ENCODE measurements at regions not wholly inside any gene's neighbourhood (a gene's known extent, or its start where the extent isn't known, plus 50 kb on each side); places are given as distances from the start of the nearest gene placed in this dataset.

DNA sequence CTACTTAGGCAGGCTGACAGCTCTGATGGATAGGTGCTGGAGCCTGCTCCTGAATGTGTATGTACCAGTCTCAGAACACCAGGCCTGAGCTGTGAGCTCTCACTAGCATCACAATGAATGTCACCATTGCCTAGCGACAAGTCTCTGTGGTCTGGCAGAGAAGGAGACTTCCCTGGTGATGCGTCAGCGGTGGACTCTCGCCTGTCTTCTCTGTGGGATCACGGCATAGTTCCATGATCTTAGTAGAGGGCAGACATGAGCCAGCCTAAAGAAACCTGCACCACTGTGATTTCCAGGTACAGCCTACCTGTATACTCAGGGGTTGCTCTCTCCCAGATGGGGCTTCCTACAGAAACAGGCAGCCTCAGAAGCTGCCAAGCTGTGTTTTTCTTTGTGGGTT, 699.2 kb upstream of the TSPY4 start:
- no peak overlapping the region for H3K27ac ChIP-seq
- H3K36me3 ChIP-seq: no peaks in the 10 kb centered on the region
- TF ChIP-seq, protein P1, sequence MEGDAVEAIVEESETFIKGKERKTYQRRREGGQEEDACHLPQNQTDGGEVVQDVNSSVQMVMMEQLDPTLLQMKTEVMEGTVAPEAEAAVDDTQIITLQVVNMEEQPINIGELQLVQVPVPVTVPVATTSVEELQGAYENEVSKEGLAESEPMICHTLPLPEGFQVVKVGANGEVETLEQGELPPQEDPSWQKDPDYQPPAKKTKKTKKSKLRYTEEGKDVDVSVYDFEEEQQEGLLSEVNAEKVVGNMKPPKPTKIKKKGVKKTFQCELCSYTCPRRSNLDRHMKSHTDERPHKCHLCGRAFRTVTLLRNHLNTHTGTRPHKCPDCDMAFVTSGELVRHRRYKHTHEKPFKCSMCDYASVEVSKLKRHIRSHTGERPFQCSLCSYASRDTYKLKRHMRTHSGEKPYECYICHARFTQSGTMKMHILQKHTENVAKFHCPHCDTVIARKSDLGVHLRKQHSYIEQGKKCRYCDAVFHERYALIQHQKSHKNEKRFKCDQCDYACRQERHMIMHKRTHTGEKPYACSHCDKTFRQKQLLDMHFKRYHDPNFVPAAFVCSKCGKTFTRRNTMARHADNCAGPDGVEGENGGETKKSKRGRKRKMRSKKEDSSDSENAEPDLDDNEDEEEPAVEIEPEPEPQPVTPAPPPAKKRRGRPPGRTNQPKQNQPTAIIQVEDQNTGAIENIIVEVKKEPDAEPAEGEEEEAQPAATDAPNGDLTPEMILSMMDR (IDR thresholded peaks at IDR 0.05): no peak
- no peaks in the 10 kb centered on the region for H3K4me1 ChIP-seq
- H3K27me3 ChIP-seq: no peaks in the 10 kb centered on the region
- DNase-seq (no peak), ATAC-seq (no peak)
- intact Hi-C loops (cut with DNase I): no loop called here
- H3K9me3 ChIP-seq: no peaks in the 10 kb centered on the region
- no peak overlapping the region for H3K4me3 ChIP-seq

DNA sequence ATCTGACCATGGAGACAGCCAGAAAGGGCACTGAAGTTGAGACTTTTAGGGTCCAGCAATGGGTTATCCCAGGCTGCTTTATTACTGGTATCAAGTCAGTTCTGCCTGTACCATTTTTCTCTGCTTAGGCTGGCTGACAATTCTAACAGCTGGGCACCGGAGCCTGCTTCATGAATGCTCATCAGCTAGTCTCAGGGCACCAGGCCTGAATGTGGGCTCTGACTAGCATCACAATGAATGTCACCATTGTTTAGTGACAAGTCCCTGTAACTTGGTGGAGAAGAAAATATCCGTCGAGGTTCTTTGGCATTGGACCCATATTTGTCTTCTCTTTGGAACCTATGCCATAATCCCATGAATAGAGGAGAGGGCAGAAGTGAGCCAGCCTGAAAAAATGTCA, 692.3 kb upstream of the TSPY4 start:
- no peaks in the 10 kb centered on the region for H3K36me3 ChIP-seq
- no peaks in the 10 kb centered on the region for H3K9me3 ChIP-seq
- H3K27ac ChIP-seq: no peak overlapping the region
- H3K27me3 ChIP-seq: no peaks in the 10 kb centered on the region
- DNase-seq (no peak), ATAC-seq (no peak)
- H3K4me3 ChIP-seq: no peak overlapping the region
- intact Hi-C loops (cut with DNase I): no loop called here
- H3K4me1 ChIP-seq: no peaks in the 10 kb centered on the region
- TF ChIP-seq, protein P1 (IDR thresholded peaks at IDR 0.05): no peak

DNA sequence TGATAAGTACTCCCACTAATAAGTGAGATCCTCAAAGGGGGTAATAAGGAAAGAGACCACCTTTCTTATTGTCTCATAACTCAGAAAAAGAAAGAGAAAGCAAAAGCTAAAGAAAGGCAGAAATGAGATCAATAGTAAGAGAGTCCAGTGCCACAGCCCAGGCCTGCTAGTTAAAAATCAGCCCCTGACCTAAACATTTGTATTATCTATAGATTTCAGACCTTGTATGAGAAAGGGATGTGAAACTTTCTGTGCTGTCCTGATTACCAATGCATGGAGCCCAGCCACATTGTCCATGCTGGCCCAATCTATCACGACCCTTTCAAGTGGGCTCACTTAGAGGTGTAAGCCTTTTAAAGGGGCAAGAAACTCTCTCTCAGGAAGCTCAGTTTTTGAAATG, 684.8 kb upstream of the TSPY4 start:
- no peaks in the 10 kb centered on the region for H3K4me1 ChIP-seq
- no peak overlapping the region for H3K27ac ChIP-seq
- DNase-seq (no peak), ATAC-seq (no peak)
- TF ChIP-seq, protein P1 (IDR thresholded peaks at IDR 0.05): no peak
- no peaks in the 10 kb centered on the region for H3K27me3 ChIP-seq
- H3K4me3 ChIP-seq: no peak overlapping the region
- intact Hi-C loops (cut with DNase I): no loop called here
- H3K9me3 ChIP-seq: no peaks in the 10 kb centered on the region
- H3K36me3 ChIP-seq: no peaks in the 10 kb centered on the region

DNA sequence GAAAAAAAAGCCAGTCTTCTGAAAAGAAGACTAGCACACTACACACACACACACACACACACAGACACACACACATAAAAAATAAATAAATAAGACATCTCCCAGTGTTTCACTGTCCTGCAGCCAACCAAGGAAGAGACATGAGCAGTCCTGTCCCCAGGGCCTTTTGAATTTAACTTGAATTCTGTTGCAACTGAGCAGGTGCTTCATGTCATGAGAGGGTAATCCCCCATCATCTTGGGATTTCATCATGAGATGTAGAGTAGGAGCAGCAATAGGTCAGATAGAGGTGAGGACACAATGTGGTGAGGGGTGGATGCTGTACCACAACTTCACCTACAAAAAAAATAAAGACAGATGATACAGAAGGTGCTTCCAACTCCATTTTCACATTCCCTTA, 682.2 kb upstream of the TSPY4 start:
- DNase-seq (no peak), ATAC-seq (no peak)
- intact Hi-C loops (cut with DNase I): no loop called here
- no peak overlapping the region for H3K4me3 ChIP-seq
- no peaks in the 10 kb centered on the region for H3K36me3 ChIP-seq
- H3K4me1 ChIP-seq: no peaks in the 10 kb centered on the region
- no peaks in the 10 kb centered on the region for H3K27me3 ChIP-seq
- no peaks in the 10 kb centered on the region for H3K9me3 ChIP-seq
- no peak overlapping the region for H3K27ac ChIP-seq
- TF ChIP-seq, protein P1 (IDR thresholded peaks at IDR 0.05): no peak

DNA sequence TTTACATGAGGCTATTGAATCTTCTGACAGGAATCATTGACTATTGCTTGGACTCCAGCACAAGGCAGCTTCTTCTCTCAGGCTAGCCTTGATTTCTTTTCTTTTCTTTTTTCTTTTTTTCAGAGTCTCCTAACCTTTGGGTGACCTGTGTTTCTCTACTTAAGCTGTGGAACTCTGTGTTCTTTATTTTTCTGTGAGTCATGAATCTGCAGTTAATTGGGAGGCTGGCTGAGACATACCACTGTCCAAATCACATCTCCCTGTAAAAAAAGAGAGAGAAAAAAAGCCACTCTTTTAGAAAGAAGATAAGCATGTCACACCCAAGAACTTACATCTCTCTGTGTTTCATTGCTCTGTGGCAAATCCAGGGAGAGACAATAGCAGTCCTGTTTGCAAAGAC, 681.2 kb upstream of the TSPY4 start:
- no peak for ATAC-seq
- DNase-seq: no peak
- intact Hi-C loops (cut with DNase I): no loop called here
- Histone ChIP-seq H3K36me3 (no peaks in the 10 kb centered on the region), H3K4me3 (no peak overlapping the region), H3K9me3 (no peaks in the 10 kb centered on the region), H3K27ac (no peak overlapping the region), H3K4me1 (no peaks in the 10 kb centered on the region), H3K27me3 (no peaks in the 10 kb centered on the region)
- TF ChIP-seq, protein P1 (IDR thresholded peaks at IDR 0.05): no peak
